HG02623 (cell line): ENCODE measurements at regions not wholly inside any gene's neighbourhood (a gene's known extent, or its start where the extent isn't known, plus 50 kb on each side); places are given as distances from the start of the nearest gene placed in this dataset.

Experiments used
- ATAC-seq: cut with Tn5 transposase; IDR thresholded peaks from one replicate; pipeline ENCODE4 v1.9.1; 2021; ENCODE audit warnings: moderate library complexity; ENCODE audit not compliant: unreplicated experiment

- no peak for ATAC-seq
Observed at GRCh38 chrX:30951003-30951402, 61.9 kb upstream of the TAB3 start.

- no peak for ATAC-seq
Observed at GRCh38 chrX:30950391-30950790, 61.3 kb upstream of the TAB3 start.

GRCh38 chrX:30949554-30949953 lies 60.5 kb upstream of the TAB3 start:
- no peak for ATAC-seq

GRCh38 chrX:30948626-30949025 lies 59.6 kb upstream of the TAB3 start:
- ATAC-seq, result no peak

GRCh38 chrX:30948051-30948450 lies 59.0 kb upstream of the TAB3 start:
- no peak for ATAC-seq

- no peak for ATAC-seq
Observed at GRCh38 chrX:30943984-30944383, 54.9 kb upstream of the TAB3 start.

- ATAC-seq, result no peak
Observed at GRCh38 chrX:30941898-30942297, 52.8 kb upstream of the TAB3 start.

- ATAC-seq, result no peak
Observed at GRCh38 chrX:30939928-30940327, 50.9 kb upstream of the TAB3 start.
